NOMO-1 treated with DMSO at 0.1 percent for 48 hours (cell line): ENCODE measurements at regions not wholly inside any gene's neighbourhood (a gene's known extent, or its start where the extent isn't known, plus 50 kb on each side); places are given as distances from the start of the nearest gene placed in this dataset.
"Not testable (repeated sequence)": the region's sequence is repeated elsewhere in the genome, so short reads cannot be mapped to it uniquely, and the experiment has no call there.

Source experiments
- DNase-seq: peaks from one replicate; lab custom pipeline; 2025; ENCODE audit not compliant: unreplicated experiment; lab: John Stamatoyannopoulos, UW

DNA sequence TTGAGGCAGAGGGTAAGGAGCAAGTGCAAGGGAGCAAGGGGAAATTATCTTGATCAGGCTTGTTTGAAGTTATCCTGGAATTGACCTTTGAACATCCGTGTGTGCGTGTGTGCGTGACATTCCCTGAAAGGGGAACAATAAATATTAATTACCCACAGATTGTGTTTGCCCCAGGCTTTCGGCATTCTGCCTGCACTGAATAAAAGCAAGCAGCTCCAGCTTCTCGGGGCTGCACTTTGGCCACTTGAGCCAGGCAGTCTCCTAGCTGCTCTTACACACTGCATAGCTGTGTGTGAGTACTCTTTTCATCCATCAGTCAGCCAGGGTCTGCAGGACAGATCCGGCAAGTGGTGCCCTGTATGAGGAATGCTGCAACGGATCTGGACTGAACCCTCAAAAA is 107.7 kb upstream of the BTN3A2 start:
- DNase-seq, result no peak

DNA sequence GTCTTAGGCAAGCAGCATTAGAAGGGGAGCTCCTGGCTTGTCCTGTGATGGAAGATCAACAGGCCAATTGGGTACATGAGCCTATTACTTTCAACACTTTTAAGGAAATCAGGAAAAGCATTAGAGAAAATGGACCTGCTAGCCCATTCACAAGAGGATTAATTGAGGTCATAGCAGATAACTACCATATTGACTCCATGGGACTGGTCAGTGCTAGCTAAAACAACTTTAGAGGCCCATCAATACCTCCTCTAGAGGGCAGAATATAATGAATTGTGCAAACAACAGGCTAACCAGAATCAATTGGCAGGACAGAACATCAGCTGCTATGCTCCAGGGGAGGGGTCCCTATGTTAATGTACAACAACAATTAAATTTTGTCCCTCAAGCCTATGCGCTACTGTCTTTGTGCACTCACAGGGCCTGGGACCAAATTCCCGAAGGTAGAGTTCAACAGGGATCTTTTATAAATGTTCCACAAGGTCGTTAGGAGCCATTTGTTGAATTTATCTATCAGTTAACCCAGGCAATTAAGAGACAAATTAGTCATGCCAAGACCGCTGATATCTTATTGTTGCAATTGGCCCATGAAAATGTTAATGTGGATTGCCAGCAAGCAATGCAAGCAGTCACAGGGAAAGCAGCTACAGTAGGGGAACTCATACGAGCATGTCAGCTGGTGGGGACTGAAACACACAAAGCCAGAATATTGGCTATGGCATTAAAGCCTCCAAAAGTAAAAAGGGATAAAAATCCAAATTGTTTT is 106.6 kb upstream of the BTN3A2 start:
- no peak for DNase-seq

DNA sequence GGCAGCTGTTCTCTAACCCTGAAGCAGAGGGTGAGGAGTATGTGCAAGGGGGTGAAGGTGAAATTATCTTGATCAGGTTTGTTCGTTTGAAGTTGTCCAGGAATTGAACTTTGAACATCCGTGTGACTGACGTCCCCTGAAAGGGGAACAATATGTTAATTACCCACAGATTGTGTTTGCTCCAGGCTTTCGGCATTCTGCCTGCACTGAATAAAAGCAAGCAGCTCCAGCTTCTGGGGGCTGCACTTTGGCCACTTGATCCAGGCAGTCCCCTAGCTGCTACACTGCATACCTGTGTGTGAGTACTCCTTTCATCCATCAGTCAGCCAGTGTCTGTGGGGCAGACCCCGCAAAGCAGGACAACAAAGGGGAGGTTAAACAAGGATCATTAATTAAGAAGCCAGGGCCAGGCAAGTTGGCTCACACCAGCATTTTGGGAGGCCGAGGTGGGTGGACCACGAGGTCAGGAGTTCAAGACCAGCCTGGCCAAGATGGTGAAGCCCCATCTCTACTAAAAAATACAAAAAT is 104.8 kb upstream of the BTN3A2 start:
- no peak for DNase-seq

DNA sequence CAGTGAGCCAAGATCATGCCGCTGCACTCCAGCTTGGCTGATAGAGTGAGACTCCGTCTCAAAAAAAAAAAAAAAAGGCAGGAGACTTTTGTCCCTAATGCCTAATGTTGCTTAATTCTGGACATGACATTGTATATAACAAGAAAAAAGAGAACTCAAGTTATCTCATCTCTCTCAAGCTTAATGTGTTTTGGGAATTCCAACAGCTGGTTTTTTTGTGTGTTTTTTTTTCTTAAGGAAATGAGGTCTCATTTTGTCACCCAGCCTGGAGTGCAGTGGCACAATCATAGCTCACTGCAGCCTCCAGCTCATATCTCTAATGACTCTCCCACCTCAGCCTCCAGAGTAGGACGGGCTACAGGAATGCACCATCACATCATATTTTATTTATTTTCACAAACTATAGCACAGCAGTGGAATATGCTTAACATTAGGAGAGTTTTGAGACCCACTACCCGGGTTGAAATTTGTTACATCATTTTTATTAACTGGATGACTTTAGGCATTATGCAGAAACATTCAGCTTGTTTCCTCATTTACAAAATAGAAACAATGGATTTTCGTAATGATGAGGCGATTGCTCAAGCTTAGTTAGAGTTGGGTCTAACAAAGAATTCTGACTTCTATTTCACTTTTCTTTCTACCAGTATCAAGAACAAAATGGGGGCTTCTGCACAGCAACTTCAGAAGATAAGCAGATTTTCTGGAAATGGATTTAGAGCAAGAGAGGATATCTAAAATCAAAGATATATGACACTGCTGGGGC is 104.1 kb upstream of the BTN3A2 start:
- DNase-seq, result peak; percentile 60

DNA sequence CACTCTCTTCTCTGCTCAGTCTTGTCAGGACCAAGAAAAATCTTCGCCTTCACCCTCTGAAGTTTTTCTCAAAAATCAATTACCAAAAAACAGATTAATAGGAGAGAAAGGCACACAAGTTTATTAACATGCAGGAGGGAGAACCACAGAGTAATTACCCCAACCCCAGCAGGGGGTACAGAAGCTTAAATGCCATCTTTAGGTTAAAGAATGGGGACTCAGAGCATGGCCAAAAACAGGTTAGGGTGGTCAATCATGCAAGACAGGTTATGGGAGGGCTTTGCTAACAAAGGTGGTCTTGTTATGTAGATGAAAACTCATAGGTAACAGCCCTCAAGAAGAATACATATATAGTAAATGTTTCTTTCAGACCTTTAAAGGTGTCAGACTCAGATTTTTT is 100.5 kb upstream of the BTN3A2 start:
- no peak for DNase-seq

DNA sequence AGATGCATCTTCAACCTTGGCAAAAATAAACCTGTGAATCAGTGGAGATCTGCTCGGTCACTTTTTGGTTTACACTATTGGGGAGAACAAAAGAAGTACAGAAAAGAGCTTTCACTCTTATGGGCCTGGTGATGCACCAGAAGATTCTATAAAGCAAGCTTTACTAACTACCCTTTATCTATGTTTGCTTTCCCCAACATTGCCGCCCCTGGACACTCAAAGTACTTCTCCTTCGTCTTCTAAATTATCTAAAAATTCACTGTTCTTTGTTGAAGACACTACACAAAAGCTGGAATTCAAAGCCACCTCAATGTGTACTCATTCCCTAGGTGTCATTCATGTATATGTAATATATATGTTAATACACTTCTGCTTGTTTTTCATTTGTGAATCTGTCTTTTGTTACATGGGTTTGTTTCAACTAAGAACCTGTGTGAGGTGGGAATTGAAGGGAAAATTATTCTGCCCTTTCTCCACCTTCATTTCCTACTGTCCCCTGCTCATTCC is 97.9 kb upstream of the BTN3A2 start:
- no peak for DNase-seq

DNA sequence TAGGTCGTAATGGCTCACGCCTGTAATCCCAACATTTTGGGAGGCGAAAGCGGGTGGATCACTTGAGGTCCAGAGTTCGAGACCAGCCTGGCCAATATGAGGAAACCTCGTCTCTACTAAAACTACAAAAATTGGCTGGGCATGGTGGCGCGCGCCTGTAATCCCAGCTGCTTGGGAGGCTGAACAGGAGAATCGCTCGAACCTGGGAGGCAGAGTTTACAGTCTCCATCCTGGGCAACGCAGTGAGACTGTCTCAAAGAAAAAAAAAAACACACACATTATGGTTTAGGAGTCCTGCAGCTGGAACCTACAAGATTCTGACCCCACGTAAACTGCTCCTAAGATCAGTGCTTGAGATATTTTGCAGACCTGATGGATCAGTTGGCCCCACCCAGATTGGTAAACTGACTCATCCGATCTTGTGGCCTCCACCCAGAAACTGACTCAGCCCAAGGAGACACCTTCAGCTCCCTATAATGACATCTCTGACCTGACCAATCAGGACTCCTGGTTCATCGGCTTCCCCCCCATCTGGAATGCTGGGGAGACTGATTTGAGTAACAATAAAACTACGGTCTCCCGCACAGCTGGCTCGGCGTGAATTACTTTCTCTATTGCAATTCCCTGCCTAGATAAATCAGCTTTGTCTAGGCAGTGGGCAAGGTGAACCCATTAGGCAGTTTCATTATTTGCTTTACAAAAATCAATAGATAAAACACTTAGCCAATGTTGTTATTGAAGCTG is 96.2 kb upstream of the BTN3A2 start:
- DNase-seq, result no peak

DNA sequence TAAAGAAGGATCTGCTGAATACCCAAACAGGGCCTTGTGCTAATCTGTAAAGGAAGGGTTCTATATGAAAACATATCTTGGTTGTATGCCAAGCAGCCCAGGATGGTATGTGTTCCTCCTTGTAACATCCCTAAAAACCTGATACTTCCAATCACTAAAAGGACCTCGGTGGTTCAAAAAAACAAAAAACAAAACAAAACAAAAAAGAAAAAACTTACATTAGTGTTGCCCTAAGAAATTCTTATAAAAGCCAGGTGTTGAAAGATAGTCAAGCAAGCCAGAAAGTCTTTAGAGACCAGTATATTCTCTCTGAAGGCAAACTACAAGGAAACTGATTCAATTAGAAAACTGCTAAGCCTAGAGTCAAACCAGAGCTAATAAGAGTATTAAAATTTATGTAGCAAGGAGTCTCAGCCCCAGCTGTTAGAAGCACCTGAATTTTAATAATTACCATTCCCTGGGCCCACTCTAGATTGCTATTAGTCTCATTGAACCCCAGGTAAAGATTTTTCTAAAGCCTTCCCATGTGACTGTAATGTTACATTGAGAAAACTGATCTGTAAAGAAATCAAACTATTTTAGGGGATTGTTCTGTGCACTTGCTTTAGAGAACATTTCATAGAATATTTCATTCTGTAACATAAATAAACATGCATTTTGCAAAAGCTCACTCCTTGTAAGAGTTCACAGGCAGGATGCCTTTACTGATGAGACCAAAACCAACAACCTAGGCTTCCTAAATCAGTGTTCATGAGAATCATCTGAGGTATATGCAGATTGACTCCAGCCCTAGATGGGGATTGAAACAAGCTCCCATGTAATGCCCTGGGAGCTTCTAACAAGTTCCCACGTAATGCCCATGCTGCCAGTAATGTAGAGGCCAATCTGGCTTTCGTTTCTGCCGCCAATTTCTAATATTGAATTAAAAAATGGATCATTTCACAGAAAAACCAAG is 95.2 kb upstream of the BTN3A2 start:
- DNase-seq, result no peak

DNA sequence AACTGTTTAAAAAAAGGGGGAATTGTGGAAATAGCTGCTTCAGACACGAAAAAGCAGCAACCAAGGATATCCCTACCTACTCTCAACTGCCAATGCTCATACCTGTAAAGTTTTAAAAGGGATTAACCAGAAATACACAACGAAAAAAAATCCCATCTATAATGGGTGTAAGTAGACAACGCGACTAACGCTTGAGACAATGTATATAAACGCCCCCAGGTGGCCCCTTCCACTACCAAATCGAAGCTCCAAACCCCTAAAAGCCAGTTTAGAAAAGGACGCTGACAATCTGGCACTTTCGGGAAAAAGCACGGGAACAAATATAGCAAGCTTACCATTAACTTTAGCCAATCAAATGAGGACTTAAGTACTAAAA is 94.5 kb upstream of the BTN3A2 start:
- DNase-seq, result peak; percentile 55

DNA sequence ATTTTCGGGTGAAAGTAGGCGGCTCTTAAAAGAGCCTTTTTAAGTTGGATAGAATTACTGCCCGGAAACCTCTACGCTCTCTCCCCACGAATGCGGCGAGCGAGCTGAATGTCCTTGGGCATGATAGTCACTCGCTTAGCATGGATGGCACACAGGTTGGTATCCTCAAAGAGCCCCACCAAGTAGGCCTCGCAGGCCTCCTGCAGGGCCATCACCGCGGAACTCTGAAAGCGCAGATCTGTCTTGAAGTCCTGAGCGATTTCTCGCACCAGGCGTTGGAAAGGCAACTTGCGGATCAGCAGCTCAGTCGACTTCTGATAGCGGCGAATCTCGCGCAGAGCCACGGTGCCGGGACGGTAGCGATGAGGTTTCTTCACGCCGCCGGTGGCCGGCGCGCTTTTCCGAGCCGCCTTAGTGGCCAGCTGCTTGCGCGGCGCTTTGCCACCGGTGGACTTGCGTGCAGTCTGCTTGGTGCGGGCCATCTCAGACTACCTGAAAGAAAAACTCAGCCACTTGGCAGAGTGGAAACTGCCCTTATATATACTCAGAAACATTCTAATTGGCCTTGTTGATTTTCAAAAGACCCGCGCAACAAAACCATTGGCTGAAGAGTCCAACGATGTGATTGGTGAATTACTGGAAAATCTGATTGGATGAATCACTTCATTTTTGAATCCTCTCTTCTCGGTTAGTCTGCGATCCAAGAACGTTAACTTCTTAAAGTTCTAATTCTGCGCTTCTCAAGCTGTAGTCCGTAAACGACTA is 93.9 kb upstream of the BTN3A2 start:
- peak; percentile 91 for DNase-seq

DNA sequence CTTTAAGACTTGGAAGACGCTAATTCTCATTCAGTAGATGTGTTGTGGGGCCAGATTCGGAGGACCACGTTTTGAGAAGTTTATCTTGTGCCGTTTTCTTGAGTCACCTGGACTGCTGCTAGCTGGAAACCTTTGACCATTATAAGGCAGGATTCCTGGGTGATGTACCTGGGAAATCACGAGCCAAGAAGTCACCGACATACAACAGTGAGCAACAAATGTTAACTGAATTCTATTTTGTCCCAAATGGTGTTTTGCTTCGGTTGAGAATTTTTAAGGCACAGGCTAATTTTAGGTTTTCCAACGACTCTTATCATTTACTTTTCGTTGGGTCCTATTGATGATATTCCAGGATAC is 93.4 kb upstream of the BTN3A2 start:
- DNase-seq, result no peak

DNA sequence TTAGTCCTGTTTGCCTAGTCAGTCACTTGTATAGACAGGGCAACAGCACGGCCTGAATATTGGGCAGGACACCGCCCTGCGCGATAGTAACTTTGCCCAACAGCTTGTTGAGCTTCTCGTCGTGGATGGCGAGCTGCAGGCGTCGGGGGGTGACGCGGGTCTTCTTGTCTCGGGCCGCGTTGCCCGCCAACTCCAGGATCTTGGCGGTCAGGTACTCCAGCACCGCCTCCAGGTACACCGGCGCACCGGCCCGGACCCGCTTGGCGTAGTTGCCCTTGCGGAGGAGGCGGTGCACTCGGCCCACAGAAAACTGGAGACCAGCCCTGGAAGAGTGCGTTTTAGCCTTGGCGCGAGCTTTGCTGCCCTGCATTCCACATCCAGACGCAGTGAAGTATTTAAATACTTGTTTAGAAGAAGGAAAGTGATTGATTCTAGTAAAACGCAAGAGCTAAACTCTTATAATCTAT is 92.8 kb upstream of the BTN3A2 start:
- no peak for DNase-seq

DNA sequence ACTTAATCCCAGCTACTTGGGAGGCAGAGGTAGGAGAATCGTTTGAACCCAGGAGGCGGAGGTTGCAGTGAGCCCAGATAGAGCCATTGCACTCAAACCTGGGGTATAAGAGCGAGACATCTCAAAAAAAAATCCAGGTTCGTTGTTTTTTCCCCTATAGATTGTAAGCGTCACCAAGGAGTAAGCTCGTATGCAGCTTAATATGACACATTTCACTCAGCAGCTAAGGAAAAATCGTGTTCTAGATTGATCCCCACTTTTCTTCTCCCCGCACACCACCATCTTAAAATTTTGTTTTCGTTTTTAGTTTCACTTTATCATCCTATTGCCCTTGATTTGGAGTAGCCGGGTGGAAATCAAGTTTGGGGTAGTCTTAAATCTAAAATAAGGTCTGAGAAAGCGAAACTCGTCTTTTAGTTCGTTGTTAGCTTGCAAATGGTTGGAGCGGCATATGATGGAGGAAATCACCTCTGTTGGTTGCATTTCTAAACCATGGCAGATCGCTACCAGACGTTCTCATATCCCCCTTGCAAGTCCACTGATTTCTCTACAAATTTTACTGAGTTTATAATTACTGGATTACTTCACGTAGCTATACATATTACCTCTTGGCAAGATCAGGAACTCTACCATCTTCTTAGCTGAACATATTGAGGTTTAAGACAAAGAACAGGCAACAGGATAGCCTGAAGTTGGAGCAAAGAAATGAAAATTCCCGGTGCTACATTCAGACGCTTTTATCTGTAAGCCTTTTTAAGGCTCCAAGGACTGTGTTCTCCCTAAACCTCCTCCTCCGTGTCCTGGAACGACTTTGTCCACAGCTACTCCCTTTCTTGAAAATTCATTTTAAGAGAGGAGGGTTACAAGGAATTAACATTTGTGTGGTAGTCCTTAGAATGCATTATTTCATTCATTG is 91.1 kb upstream of the BTN3A2 start:
- DNase-seq, result peak; percentile 51

DNA sequence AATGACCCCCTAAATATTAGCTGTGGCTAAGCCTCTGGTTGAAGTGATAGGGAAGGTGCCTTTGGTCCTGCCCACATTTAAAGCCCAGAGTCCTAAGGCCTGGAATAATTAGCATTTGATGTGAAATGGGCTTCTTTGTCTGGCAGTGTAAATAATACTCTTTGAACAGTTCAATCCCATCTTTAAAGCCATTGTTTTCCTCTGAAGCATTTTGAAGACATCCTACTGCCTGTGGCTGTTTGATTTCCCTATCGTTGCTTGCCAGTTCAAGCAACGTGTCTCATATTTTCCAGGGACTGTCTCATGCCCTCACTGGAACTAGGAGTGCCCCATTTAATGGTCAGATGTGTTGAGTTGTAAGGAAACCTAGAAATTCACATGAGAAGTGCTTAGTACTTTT is 89.3 kb upstream of the BTN3A2 start:
- no peak for DNase-seq

DNA sequence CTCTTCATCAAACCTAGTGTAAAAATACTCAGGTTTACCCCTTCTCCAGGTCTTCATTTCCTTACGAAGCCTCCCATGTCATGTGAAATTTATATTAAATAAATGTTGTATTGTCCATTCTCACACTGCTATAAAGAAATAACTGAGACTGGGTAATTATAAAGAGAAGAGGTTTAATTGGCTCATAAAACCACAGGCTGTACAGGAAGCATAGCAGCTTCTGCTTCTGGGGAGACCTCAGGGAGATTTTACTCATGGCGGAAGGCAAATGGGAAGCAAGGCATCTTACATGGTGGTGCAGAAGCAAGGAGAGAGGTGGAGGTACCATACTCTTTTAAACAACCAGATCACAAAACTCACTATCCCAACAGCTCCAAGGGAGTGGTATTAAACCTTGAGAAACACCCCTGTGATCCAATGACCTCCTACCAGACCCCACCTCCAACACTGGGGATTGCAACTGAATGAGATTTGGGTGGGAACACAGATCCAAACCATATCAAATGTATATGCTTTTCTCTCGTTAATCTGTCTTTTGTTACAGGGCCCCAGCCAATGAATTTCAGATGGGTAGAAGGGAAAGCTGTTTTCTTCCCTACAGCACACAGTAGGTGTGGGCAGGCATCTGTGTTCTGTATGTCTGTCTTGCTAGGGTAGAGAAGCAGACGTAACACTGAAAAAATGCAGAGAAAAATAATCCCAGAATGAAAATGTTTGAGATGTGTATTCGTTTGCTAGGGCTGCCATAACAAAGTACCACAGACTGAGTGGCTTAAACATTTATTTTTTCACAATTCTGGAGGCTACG is 88.0 kb upstream of the BTN3A2 start:
- no peak for DNase-seq

DNA sequence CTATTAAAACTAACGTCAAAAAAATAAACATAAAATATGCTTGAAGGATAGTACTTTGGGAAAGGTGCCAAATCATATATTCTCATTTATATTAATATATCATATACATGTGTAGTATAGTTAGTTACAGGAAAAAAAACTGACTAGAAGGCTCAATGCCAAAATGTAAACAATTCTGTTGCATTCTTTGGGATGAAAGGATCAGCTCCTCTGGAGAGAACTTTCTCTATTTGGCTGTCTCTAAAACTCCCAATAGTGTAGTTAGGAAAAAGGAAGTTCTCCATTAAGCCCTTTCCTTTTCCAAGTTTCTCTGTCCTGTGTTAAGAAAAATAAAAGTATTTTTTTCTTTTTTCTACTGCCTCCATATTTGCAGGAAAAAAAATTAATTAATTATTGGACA is 86.5 kb upstream of the BTN3A2 start:
- no peak for DNase-seq

DNA sequence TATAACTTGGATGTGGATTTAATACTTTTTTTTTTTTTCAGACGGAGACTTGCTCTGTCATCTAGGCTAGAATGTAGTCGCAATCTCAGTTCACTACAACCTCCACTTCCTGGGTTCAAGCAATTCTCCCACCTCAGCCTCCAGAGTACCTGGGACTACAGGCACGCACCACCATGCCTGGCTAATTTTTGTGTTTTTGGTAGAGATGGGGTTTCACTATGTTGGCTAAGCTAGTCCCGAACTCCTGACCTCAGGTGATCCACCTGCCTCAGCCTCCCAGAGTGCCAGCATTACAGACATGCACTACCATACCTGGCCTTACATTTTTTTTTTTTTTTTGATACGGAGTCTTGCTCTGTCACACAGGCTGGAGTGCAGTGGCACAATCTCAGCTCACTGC is 85.6 kb upstream of the BTN3A2 start:
- DNase-seq, result not testable (repeated sequence)

DNA sequence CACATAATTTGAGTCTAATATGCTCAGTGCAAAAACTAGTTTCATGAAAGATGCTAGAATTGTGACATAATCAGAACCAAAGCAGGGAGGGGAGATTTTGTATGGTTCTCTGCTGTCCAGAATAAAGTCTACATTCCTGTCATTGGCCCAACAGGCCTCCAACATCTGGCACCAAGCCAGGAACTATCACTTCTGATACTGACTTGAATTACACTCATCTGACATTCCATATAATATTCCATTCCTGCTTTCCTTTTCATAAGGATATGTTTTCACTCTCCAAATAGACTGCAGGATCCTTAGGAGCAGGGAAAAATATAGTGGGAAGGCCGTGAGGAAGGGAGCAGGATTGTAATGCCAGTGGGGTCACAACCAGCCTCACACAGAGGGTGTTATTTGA is 84.6 kb upstream of the BTN3A2 start:
- DNase-seq, result no peak
